Neutrophil (primary cell): ENCODE measurements at regions not wholly inside any gene's neighbourhood (a gene's known extent, or its start where the extent isn't known, plus 50 kb on each side); places are given as distances from the start of the nearest gene placed in this dataset.

Experiments
- H3K27ac ChIP-seq: fragments of 200-600 bp; sonication (generic); 2 replicates; pipeline ENCODE4 v1.5.1; 2016; ENCODE audit warnings: mild to moderate bottlenecking, moderate library complexity
- H3K27me3 ChIP-seq: fragments of 200-600 bp; sonication (generic); 2 replicates; pipeline ENCODE4 v1.6.0; 2016; ENCODE audit warnings: mild to moderate bottlenecking
- H3K36me3 ChIP-seq: fragments of 200-600 bp; sonication (generic); 2 replicates; pipeline ENCODE4 v1.5.1; 2017
- H3K4me1 ChIP-seq, 2 experiments: fragments of 200-600 bp in 1 of 2; sonication (generic) in 1 of 2; 1 replicate in 1 of 2; 2 replicates in 1 of 2; pipeline versions ENCODE4 v1.5.1 to v1.6.1; 2013 to 2016; ENCODE audit warnings: low read depth in 1 of 2, low read length in 1 of 2, mild to moderate bottlenecking in 1 of 2, moderate library complexity in 1 of 2; ENCODE audit not compliant: control insufficient read depth in 1 of 2, insufficient read depth in 1 of 2
- H3K4me3 ChIP-seq, 2 experiments: fragments of 200-600 bp in 1 of 2; sonication (generic) in 1 of 2; 1 replicate in 1 of 2; 2 replicates in 1 of 2; pipeline ENCODE4 v1.5.1; 2013 to 2016; ENCODE audit warnings: low read depth in 1 of 2, low read length in 1 of 2, mild to moderate bottlenecking in 1 of 2, moderate library complexity in 1 of 2
- H3K9me3 ChIP-seq: fragments of 200-600 bp; sonication (generic); 2 replicates; pipeline ENCODE4 v1.5.1; 2016
- TF ChIP-seq, protein P1 (sequence below): fragments of 200-600 bp; sonication (generic); IDR thresholded peaks from 2 replicates; pipeline ENCODE4 v1.5.1; 2016; ENCODE audit warnings: antibody characterized with exemption

DNA sequence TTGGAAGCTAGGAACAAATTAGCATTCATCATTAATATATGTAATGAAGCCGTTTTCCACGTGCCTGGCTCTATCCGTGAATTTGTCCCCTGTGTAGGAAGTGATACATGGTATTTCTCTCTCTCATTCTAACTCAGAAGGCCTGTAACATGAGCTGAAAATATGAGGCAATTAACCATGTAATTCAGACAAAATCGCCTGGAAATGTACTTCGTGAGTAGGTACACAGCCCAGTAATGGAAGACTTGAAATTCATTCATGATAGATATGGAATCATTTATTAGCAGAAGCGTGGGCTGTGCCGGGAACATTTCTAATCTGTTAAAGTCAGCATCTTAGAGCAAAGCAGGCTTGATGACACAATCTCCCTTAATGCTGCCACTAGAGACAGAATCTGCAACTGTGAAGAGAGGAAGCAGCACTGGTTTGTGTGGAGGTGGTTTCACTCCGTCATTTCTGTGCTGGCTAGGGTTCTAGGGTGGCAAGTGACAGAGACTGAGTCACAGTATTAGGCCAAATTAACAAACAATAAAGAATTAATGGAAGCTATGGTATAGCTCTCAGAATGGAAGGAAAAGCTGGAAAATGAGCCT lies 225.0 kb upstream of the PROK2 start:
- no peaks in the 10 kb centered on the region for H3K9me3 ChIP-seq
- no peaks in the 10 kb centered on the region for H3K27me3 ChIP-seq
- H3K4me1 ChIP-seq: peaks cover 17% of the 10 kb centered on the region in 2 experiments
- TF ChIP-seq, protein P1, sequence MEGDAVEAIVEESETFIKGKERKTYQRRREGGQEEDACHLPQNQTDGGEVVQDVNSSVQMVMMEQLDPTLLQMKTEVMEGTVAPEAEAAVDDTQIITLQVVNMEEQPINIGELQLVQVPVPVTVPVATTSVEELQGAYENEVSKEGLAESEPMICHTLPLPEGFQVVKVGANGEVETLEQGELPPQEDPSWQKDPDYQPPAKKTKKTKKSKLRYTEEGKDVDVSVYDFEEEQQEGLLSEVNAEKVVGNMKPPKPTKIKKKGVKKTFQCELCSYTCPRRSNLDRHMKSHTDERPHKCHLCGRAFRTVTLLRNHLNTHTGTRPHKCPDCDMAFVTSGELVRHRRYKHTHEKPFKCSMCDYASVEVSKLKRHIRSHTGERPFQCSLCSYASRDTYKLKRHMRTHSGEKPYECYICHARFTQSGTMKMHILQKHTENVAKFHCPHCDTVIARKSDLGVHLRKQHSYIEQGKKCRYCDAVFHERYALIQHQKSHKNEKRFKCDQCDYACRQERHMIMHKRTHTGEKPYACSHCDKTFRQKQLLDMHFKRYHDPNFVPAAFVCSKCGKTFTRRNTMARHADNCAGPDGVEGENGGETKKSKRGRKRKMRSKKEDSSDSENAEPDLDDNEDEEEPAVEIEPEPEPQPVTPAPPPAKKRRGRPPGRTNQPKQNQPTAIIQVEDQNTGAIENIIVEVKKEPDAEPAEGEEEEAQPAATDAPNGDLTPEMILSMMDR: no peak
- H3K27ac ChIP-seq: peak overlapping the region; percentile 43
- H3K4me3 ChIP-seq: no peak overlapping the region
- H3K36me3 ChIP-seq: no peaks in the 10 kb centered on the region

DNA sequence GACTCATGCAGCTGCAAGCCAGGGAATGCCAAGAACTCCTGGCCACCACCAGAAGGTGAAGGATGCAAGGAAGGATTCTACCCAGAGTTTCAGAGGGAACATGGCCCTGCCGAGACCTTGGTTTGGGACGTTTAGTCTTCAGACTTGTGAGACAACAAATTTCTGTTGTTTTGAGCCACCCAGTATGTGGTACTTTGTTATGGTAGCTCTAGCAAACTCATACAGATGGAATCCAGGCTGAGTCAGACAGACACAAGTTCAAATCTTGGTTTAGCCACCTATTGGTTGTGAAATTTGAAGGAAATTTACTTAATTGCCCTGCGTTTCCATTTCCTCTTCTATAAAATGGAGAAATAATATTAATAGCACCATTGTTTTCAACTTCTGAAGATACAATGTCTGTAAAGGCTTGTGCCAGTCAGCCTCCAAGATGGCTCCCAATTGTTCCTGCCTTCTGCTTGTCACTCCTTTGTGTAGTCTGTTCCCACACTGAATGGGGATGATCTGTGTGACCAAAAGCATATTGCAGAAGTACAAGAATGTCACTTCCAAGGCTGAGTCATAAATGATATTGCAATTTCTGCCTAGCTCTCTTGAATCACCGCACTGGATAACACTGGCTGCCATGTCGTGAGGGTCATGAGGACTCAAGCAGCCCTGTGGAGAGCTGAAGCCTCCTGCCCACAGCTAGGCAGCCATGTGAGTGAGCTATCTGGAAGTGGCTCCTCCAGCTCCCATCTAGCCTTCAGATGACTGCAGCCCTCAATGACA lies 223.5 kb upstream of the PROK2 start:
- Histone ChIP-seq H3K9me3 (no peaks in the 10 kb centered on the region), H3K27me3 (no peaks in the 10 kb centered on the region), H3K4me1 (peaks cover 17% of the 10 kb centered on the region in 2 experiments), H3K27ac (peak overlapping the region; percentile 67), H3K4me3 (no peak overlapping the region), H3K36me3 (no peaks in the 10 kb centered on the region)
- TF ChIP-seq, protein P1: no peak

DNA sequence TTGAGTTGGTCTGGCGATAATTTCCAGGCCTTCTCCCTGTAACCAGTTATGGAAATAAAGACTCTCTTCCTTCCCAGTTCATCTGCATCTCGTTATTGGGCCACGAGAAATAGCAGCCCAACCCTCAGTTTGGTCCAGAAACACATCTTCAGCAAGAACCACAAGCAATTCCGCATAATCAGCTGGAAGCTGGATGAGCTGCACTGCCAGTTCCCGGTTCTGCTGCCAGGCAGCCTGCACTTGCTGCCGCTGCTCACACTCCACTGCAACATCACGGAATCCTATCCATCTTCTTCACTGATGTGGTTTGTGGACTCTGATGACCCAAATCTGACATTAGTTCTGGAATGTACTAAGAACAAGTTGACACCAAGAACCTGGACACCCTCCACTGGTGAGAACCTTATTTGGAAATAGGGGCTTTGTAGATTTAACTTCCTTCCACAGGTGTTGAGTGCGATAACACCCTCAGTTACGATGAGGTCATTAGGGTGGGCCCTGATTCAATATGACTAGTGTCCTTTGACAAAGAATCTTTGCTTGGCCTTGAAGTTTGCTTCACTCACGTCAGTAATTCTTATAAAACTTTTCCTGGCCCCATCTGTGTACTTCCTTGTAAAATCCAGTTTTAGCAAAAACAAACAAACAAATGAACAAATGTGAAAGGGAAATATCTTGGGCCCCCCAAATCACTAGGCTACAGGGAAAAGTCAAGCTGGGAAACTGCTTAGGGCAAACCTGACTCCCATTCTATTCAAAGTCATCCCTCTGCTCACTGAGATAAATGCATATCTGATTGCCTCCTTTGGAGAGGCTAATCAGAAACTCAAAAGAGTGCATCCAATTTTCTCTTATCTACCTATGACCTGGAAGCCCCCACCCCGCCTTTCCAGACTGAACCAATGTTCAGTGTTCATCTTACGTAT lies 221.9 kb upstream of the PROK2 start:
- Histone ChIP-seq H3K36me3 (no peaks in the 10 kb centered on the region), H3K9me3 (no peaks in the 10 kb centered on the region), H3K27ac (no peak overlapping the region), H3K27me3 (no peaks in the 10 kb centered on the region), H3K4me3 (no peak overlapping the region), H3K4me1 (peaks cover 17% of the 10 kb centered on the region in 2 experiments)
- TF ChIP-seq, protein P1: no peak

DNA sequence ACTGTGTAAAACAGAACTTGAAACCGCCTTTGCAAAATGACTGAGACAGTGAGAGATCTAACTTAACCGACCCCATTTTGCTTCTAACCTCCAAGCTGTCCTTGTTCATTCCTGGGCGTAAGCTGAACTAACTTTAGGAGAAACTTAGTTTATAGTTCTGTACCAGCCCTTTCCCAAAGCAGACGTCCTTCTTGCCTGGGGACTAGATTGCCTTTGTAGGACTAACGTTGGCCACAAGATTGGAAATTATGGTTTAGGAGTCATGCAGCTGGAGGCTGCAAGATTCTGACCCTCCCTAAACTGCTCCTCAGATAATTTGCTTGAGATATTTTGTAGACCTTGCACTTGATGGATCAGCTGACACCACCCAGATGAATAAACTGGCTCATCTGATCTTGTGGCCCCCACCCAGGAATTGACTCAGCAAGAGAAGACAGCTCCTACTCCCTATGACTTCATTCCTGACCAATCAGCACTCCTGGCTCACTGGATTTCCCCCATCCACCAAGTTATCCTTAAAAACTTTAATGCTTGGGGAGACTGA lies 219.9 kb upstream of the PROK2 start:
- Histone ChIP-seq H3K27me3 (no peaks in the 10 kb centered on the region), H3K4me3 (no peak overlapping the region), H3K9me3 (no peaks in the 10 kb centered on the region), H3K4me1 (peaks cover 13 to 17% of the 10 kb centered on the region in 2 experiments), H3K27ac (no peak overlapping the region), H3K36me3 (no peaks in the 10 kb centered on the region)
- TF ChIP-seq, protein P1: no peak

DNA sequence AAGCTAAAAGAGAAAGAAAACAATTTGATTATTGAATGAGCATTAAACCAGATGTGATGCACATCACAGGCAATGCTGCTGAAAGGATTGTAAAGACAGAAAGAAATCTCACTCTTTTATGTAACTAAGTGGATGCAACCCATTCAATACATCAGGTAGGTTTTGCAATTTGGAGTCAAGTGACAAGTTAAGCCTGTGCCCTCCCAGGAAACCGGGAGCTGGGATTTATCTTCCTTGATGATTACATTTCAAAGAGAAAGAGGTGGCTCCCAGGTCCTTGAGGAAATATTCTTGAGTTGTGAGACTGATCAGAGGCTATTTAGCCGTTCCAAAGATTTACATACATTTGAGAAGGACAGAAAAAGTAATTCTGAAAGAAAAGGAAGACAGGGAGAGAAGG lies 219.0 kb upstream of the PROK2 start:
- peaks cover 11 to 13% of the 10 kb centered on the region in 2 experiments for H3K4me1 ChIP-seq
- H3K4me3 ChIP-seq: no peak overlapping the region
- no peak overlapping the region for H3K27ac ChIP-seq
- TF ChIP-seq, protein P1: no peak
- H3K36me3 ChIP-seq: no peaks in the 10 kb centered on the region
- no peaks in the 10 kb centered on the region for H3K9me3 ChIP-seq
- H3K27me3 ChIP-seq: no peaks in the 10 kb centered on the region
